Right lobe of liver (tissue), 6 donors: ENCODE measurements at regions not wholly inside any gene's neighbourhood (a gene's known extent, or its start where the extent isn't known, plus 50 kb on each side); places are given as distances from the start of the nearest gene placed in this dataset.
"Not testable (repeated sequence)": the region's sequence is repeated elsewhere in the genome, so short reads cannot be mapped to it uniquely, and the experiment has no call there.

Experiments used
- ATAC-seq, 4 donors: fragments of 200-7000 bp; cut with Tn5 transposase; one replicate each; pipeline ENCODE4 v1.9.1; 2020; ENCODE audit warnings: mild to moderate bottlenecking in 4 of 4, moderate library complexity in 4 of 4
- DNase-seq, 3 donors: peaks; one replicate each; pipeline ENCODE4 v3.0.0-alpha.2; 2020
- H3K27ac ChIP-seq, 3 donors: fragments of 200-600 bp; one replicate each; pipeline ENCODE4 v1.8.0; 2022
- H3K27me3 ChIP-seq, 2 donors: fragments of 200-600 bp; one replicate each; pipeline ENCODE4 v1.8.0; 2022
- H3K36me3 ChIP-seq, 4 donors: fragments of 200-600 bp; sonication (generic) in 1 of 4; one replicate each; pipeline versions ENCODE4 v1.5.1 to v1.8.0; 2017 to 2022; ENCODE audit warnings: control low read depth in 1 of 4
- H3K4me1 ChIP-seq, 4 donors: fragments of 200-600 bp; sonication (generic) in 1 of 4; one replicate each; pipeline versions ENCODE4 v1.5.1 to v1.8.0; 2017 to 2022; ENCODE audit warnings: control low read depth in 1 of 4
- H3K4me3 ChIP-seq, 3 donors: fragments of 200-600 bp; one replicate each; pipeline ENCODE4 v1.8.0; 2022
- H3K9me3 ChIP-seq, 4 donors: fragments of 200-600 bp; sonication (generic) in 1 of 4; one replicate each; pipeline versions ENCODE4 v1.5.1 to v1.8.0; 2017 to 2022; ENCODE audit warnings: control low read depth in 1 of 4
- POLR2A ChIP-seq: fragments of 450-650 bp; IDR thresholded peaks from one replicate; pipeline ENCODE4 v1.6.1; 2017; ENCODE audit warnings: antibody characterized with exemption, mild to moderate bottlenecking
- WGBS: methylation state at CpG from one replicate; pipeline ENCODE4 v1.1.6; 2018; ENCODE audit warnings: low coverage, low lambda C conversion rate; ENCODE audit not compliant: insufficient coverage; ENCODE audit errors: missing lambda C conversion rate; 5-methylcytosine and 5-hydroxymethylcytosine counted together
- intact Hi-C, 2 donors: fragments of 100-400 bp; cut with DNase I; formaldehyde crosslinking; loops; one replicate each; pipeline versions ENCODE4 v1.11.2 to v1.14.1; 2022
- TF ChIP-seq, protein P1 (sequence below), 4 donors: fragments of 200-600 bp in 3 of 4; fragments of 450-650 bp in 1 of 4; IDR thresholded peaks; one replicate each; pipeline versions ENCODE4 v1.5.1 to v1.8.0; 2016 to 2022; ENCODE audit warnings: antibody characterized with exemption in 4 of 4, mild to moderate bottlenecking in 2 of 4
- donor health status: DM: no; HTN: yes; CAD: no.
- donor health status: DM: no; HTN: no; CAD: no.
- donor health status: DM: no; HTN: no; CAD: no.
- donor health status: DM: no; HTN: yes; CAD: no.
- donor health status: DM: no; HTN: yes; CAD: no.

DNA sequence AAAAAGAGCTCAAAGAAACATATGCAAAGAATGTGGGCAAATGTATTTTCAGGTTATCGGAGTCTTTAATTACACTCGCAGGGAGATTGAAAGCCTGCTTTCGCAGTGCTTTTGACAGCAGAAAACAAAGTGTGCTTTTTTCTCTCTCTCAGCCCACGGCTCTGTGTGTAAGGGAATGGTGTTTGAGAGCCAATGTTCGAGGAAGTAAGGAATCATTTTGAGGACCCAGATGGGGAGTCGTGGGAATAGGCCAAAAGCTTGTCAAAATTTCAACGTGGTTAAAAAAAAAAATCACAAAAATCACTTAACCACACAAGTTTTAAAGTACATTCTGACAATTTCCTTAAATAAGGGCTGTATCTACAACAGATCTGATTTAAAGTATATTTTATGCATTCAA lies 197.1 kb upstream of the IRS2 start:
- ATAC-seq (no peak), DNase-seq (no peak)
- H3K27me3 ChIP-seq, result no peaks in the 10 kb centered on the region
- no peak overlapping the region for H3K4me3 ChIP-seq
- H3K36me3 ChIP-seq, result no peaks in the 10 kb centered on the region
- no peak overlapping the region for H3K27ac ChIP-seq
- no peaks in the 10 kb centered on the region for H3K9me3 ChIP-seq
- no peaks in the 10 kb centered on the region for H3K4me1 ChIP-seq
- intact Hi-C loops, result no loop called here
- 58% methylated on average over 7 of the region's 7 CpGs for WGBS
- no peak for TF ChIP-seq POLR2A
- TF ChIP-seq, protein P1, sequence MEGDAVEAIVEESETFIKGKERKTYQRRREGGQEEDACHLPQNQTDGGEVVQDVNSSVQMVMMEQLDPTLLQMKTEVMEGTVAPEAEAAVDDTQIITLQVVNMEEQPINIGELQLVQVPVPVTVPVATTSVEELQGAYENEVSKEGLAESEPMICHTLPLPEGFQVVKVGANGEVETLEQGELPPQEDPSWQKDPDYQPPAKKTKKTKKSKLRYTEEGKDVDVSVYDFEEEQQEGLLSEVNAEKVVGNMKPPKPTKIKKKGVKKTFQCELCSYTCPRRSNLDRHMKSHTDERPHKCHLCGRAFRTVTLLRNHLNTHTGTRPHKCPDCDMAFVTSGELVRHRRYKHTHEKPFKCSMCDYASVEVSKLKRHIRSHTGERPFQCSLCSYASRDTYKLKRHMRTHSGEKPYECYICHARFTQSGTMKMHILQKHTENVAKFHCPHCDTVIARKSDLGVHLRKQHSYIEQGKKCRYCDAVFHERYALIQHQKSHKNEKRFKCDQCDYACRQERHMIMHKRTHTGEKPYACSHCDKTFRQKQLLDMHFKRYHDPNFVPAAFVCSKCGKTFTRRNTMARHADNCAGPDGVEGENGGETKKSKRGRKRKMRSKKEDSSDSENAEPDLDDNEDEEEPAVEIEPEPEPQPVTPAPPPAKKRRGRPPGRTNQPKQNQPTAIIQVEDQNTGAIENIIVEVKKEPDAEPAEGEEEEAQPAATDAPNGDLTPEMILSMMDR (IDR thresholded peaks at IDR 0.05), result no peak

DNA sequence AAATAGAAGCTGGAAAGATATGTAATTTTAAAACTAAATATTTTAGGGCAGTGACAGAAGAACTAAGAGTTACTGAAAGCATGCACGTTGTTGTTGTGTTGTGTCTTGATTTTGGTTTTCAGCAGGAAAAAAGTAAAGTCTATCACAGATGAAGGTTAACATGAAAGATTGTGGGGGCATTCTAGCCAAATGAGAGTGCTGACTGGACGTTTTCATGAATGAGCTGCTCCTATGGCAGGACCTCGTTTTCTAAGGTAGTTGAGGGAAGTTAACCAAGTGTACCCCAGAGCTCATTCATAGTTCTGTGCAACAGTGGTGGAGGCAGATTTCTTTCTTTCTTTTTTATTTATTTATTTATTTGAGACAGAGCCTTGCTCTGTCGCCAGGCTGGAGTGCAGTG lies 194.6 kb upstream of the IRS2 start:
- no peak for ATAC-seq
- 80% methylated on average over 4 of the region's 4 CpGs for WGBS
- intact Hi-C loops, result no loop called here
- no peaks in the 10 kb centered on the region for H3K36me3 ChIP-seq
- no peak overlapping the region for H3K4me3 ChIP-seq
- H3K4me1 ChIP-seq, result no peaks in the 10 kb centered on the region
- H3K27ac ChIP-seq, result no peak overlapping the region
- no peak for DNase-seq
- TF ChIP-seq, protein P1 (IDR thresholded peaks at IDR 0.05), result no peak
- TF ChIP-seq POLR2A, result no peak
- no peaks in the 10 kb centered on the region for H3K27me3 ChIP-seq
- no peaks in the 10 kb centered on the region for H3K9me3 ChIP-seq

DNA sequence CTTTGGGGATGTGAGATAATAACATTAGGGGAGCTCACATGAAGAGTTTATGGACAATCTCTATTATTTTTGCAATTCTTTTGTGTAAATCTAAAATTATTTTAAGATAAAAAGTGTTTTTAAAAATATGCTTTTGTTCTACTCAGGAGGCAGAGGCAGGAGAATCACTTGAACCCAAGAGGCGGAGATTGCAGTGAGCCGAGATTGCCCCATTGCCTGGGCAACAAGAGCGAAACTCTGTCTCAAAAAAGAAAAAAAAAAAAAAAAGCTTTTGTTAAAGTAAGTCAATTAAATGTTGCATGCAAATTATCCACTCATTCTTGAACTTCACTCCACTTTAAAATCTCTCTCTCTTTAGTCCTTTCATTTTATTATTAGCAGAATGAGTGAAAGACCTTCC lies 193.3 kb upstream of the IRS2 start:
- H3K27me3 ChIP-seq, result not testable (repeated sequence)
- 72% methylated on average over 3 of the region's 3 CpGs for WGBS

DNA sequence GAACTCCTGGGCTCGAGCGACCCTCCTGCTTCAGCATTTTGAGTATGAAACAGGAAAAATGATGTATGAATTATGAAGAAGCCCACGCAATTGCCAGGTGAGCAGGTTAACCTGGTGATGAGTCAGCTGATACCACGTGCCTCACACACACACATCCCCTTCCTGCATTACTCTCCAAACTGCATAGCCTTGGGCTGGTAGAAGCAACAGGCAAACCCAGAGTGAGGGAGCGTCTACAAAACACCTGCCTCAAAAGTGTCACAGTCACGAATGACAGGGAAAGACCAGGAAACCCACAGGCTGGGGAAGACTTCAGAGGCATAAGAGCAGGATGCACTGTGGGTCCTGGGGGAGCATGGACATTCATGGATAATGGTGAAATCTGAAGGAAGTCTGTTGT lies 192.8 kb upstream of the IRS2 start:
- H3K27me3 ChIP-seq, result no peaks in the 10 kb centered on the region
- TF ChIP-seq, protein P1 (IDR thresholded peaks at IDR 0.05), result no peak
- TF ChIP-seq POLR2A, result no peak
- no peak for ATAC-seq
- intact Hi-C loops, result no loop called here
- 64% methylated on average over 6 of the region's 6 CpGs for WGBS
- H3K4me1 ChIP-seq, result no peaks in the 10 kb centered on the region
- no peak overlapping the region for H3K27ac ChIP-seq
- H3K4me3 ChIP-seq, result no peak overlapping the region
- H3K9me3 ChIP-seq, result no peaks in the 10 kb centered on the region
- no peak for DNase-seq
- H3K36me3 ChIP-seq, result no peaks in the 10 kb centered on the region

More for the DNA sequence above, 193.3 kb upstream of the IRS2 start:
- intact Hi-C loops, H3K4me1 ChIP-seq, H3K27ac ChIP-seq, ATAC-seq, DNase-seq, H3K4me3 ChIP-seq, H3K9me3 ChIP-seq, H3K36me3 ChIP-seq: not testable (repeated sequence)

DNA sequence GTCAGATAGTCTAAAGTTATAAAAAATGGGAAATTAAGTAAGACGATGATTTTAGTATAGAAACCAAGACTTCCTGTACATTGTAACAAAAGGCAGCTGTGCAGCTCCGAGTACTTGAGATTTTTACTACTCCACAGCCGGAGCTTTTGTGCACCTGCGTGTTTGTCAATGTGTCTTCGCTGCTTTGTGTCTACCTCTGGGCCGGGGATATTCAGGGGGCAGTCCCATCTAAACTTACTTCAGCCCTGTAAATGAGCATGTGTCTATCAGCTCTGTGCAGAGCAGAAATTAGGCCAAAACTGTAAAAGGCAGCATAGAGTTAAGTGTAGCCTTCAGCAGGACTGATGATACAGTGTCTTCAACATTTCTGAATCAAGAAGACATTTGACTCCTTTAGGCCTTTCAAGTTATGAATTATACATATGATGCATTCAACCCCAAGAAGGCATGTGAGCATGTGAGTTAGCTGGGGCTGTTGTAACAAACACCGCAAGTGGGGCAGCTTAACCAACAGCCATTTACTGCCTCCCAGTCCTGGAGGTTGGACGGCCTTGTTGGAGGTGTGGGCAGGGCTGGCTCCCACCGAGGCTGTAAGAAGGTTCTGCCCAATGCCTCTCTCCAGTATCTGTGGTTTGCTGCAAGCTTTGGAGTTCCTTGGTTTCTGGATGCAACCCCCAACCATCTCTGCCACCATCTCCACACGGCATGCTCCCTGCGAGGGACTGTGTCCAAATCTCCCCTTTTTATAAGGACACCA lies 191.0 kb upstream of the IRS2 start:
- 89% methylated on average over 5 of the region's 11 CpGs for WGBS
- intact Hi-C loops, result no loop called here
- no peak for DNase-seq
- Histone ChIP-seq H3K9me3 (no peaks in the 10 kb centered on the region), H3K27ac (no peak overlapping the region), H3K4me3 (no peak overlapping the region), H3K27me3 (no peaks in the 10 kb centered on the region), H3K36me3 (no peaks in the 10 kb centered on the region), H3K4me1 (no peaks in the 10 kb centered on the region)
- TF ChIP-seq, protein P1 (IDR thresholded peaks at IDR 0.05), result no peak
- TF ChIP-seq POLR2A, result no peak
- no peak for ATAC-seq
